T-cell (primary cell): ENCODE measurements at regions not wholly inside any gene's neighbourhood (a gene's known extent, or its start where the extent isn't known, plus 50 kb on each side); places are given as distances from the start of the nearest gene placed in this dataset.
"Not testable (repeated sequence)": the region's sequence is repeated elsewhere in the genome, so short reads cannot be mapped to it uniquely, and the experiment has no call there.

ENCODE experiments used
- ATAC-seq, 4 experiments: fragments of 200-7000 bp in 3 of 4; fragments of 150-1000 bp in 1 of 4; cut with Tn5 transposase; replicated peaks in 1 of 4; 1 replicate in 3 of 4; 2 replicates in 1 of 4; pipeline ENCODE4 v1.10.0; 2021; ENCODE audit warnings: moderate library complexity in 3 of 4, mild to moderate bottlenecking in 2 of 4, moderate number of reproducible peaks in 1 of 4
- CTCF ChIA-PET, 2 donors: fragments of 300-600 bp; sonication (Branson Sonifier 250); formaldehyde crosslinking; loops; one replicate each; lab custom pipeline; 2022; ENCODE audit warnings: antibody characterized with exemption in 2 of 2; lab: Charles Lee
- POLR2A ChIA-PET, 2 donors: fragments of 300-600 bp; sonication (Branson Sonifier 250); formaldehyde crosslinking; loops; one replicate each; lab custom pipeline; 2022; ENCODE audit warnings: antibody characterized with exemption in 2 of 2; lab: Charles Lee
- DNase-seq, 35 experiments: peaks; one replicate each; pipeline versions ENCODE4 v3.0.0 to v3.0.0-alpha.2; 2013 to 2023
- H3K27ac ChIP-seq: one replicate; pipeline ENCODE4 v1.5.1; 2013; ENCODE audit warnings: low read length
- H3K27me3 ChIP-seq, 2 experiments: replicated peaks in 1 of 2; 1 replicate in 1 of 2; 2 replicates in 1 of 2; pipeline versions ENCODE4 v1.6.1 to v1.7.0; 2013; ENCODE audit warnings: low read length in 1 of 2, mixed read lengths in 1 of 2; ENCODE audit not compliant: control insufficient read depth in 2 of 2, insufficient read depth in 2 of 2; ENCODE audit errors: extremely low read depth in 1 of 2
- H3K36me3 ChIP-seq, 2 donors: 1 replicate in 1 of 2; 2 replicates in 1 of 2; pipeline versions ENCODE4 v1.6.1 to v1.7.0; 2013; ENCODE audit warnings: low read length in 1 of 2; ENCODE audit not compliant: control insufficient read depth in 2 of 2, insufficient read depth in 1 of 2; ENCODE audit errors: extremely low read depth in 1 of 2
- H3K4me1 ChIP-seq, 2 experiments: 1 replicate in 1 of 2; 2 replicates in 1 of 2; pipeline versions ENCODE4 v1.6.1 to v1.7.0; 2013; ENCODE audit warnings: low read length in 2 of 2, mixed read lengths in 1 of 2; ENCODE audit not compliant: insufficient read depth in 2 of 2, control insufficient read depth in 1 of 2; ENCODE audit errors: extremely low read depth in 1 of 2
- H3K4me3 ChIP-seq, 2 donors: 1 replicate in 1 of 2; 2 replicates in 1 of 2; pipeline versions ENCODE4 v1.5.1 to v1.7.0; 2013; ENCODE audit warnings: mild to moderate bottlenecking in 2 of 2, low read length in 1 of 2, moderate library complexity in 1 of 2; ENCODE audit not compliant: control insufficient read depth in 1 of 2; ENCODE audit errors: extremely low read depth in 1 of 2
- H3K9me3 ChIP-seq: 2 replicates; pipeline ENCODE4 v1.7.0; 2013
- H3K27ac Mint-ChIP-seq, 2 donors: one replicate each; pipeline ENCODE4 v1.8.0; 2020 to 2021; ENCODE audit warnings: mild to moderate bottlenecking in 2 of 2, mixed read lengths in 2 of 2
- H3K27me3 Mint-ChIP-seq, 2 donors: one replicate each; pipeline ENCODE4 v1.8.0; 2021 to 2022; ENCODE audit warnings: mixed read lengths in 2 of 2
- H3K36me3 Mint-ChIP-seq: one replicate; pipeline ENCODE4 v1.8.0; 2021; ENCODE audit warnings: mixed read lengths
- H3K4me1 Mint-ChIP-seq, 3 donors: one replicate each; pipeline ENCODE4 v1.8.0; 2020 to 2022; ENCODE audit warnings: mixed read lengths in 3 of 3, mild to moderate bottlenecking in 1 of 3
- H3K4me3 Mint-ChIP-seq, 3 donors: one replicate each; pipeline ENCODE4 v1.8.0; 2020 to 2022; ENCODE audit warnings: mild to moderate bottlenecking in 3 of 3, mixed read lengths in 3 of 3, moderate library complexity in 3 of 3
- H3K9me3 Mint-ChIP-seq, 3 donors: one replicate each; pipeline ENCODE4 v1.8.0; 2020 to 2022; ENCODE audit warnings: mixed read lengths in 3 of 3
- WGBS: methylation state at CpG from one replicate; pipeline ENCODE4 v1.1.5; 2013; ENCODE audit warnings: missing lambda C conversion rate; ENCODE audit not compliant: insufficient coverage; 5-methylcytosine and 5-hydroxymethylcytosine counted together

GRCh38 chr2:179385756-179386155 is 121.1 kb upstream of the SESTD1 start:
- H3K27ac ChIP-seq, ATAC-seq, H3K9me3 Mint-ChIP-seq, H3K4me3 Mint-ChIP-seq, H3K9me3 ChIP-seq, H3K27ac Mint-ChIP-seq, POLR2A ChIA-PET, H3K36me3 Mint-ChIP-seq, H3K4me1 Mint-ChIP-seq, DNase-seq, H3K4me1 ChIP-seq, CTCF ChIA-PET, H3K27me3 ChIP-seq, H3K4me3 ChIP-seq, H3K36me3 ChIP-seq: not testable (repeated sequence)
- H3K27me3 Mint-ChIP-seq = peaks cover 0 to 14% of the 10 kb centered on the region in 2 donors
- WGBS = 96% methylated on average over 16 of the region's 16 CpGs

- H3K4me3 ChIP-seq = no peak overlapping the region
- ATAC-seq (no peak), DNase-seq (no peak)
- H3K4me1 ChIP-seq = no peaks in the 10 kb centered on the region
- no peak overlapping the region for H3K4me3 Mint-ChIP-seq
- no peaks in the 10 kb centered on the region for H3K9me3 ChIP-seq
- no peak overlapping the region for H3K27ac ChIP-seq
- ChIA-PET POLR2A (no interaction called here), CTCF (no interaction called here)
- WGBS = no CpG with 5 or more reads among the region's 1 CpG
- H3K36me3 Mint-ChIP-seq = no peaks in the 10 kb centered on the region
- H3K27me3 ChIP-seq = no peaks in the 10 kb centered on the region
- H3K27me3 Mint-ChIP-seq = peaks cover 6 to 19% of the 10 kb centered on the region in 2 donors
- H3K27ac Mint-ChIP-seq = no peak overlapping the region
- H3K4me1 Mint-ChIP-seq = no peaks in the 10 kb centered on the region
- no peaks in the 10 kb centered on the region for H3K36me3 ChIP-seq
- H3K9me3 Mint-ChIP-seq = no peaks in the 10 kb centered on the region
These were observed 119.3 kb upstream of the SESTD1 start for GRCh38 chr2:179383975-179384374.

GRCh38 chr2:179377296-179377695 is 112.7 kb upstream of the SESTD1 start:
- Histone ChIP-seq H3K36me3 (no peaks in the 10 kb centered on the region), H3K4me1 (no peaks in the 10 kb centered on the region), H3K4me3 (no peak overlapping the region), H3K27ac (no peak overlapping the region), H3K27me3 (no peaks in the 10 kb centered on the region), H3K9me3 (no peaks in the 10 kb centered on the region)
- POLR2A ChIA-PET = no interaction called here
- WGBS = no CpG with 5 or more reads among the region's 1 CpG
- H3K27ac Mint-ChIP-seq = no peak overlapping the region
- H3K9me3 Mint-ChIP-seq = no peaks in the 10 kb centered on the region
- H3K4me1 Mint-ChIP-seq = no peaks in the 10 kb centered on the region
- ATAC-seq (no peak), DNase-seq (no peak)
- no peaks in the 10 kb centered on the region for H3K36me3 Mint-ChIP-seq
- H3K27me3 Mint-ChIP-seq = peaks cover 19 to 21% of the 10 kb centered on the region in 2 donors
- CTCF ChIA-PET = no interaction called here
- no peak overlapping the region for H3K4me3 Mint-ChIP-seq

GRCh38 chr2:179376881-179377280 is 112.2 kb upstream of the SESTD1 start:
- H3K27ac Mint-ChIP-seq = no peak overlapping the region

GRCh38 chr2:179373816-179374215 is 109.2 kb upstream of the SESTD1 start:
- Histone ChIP-seq H3K4me1 (no peaks in the 10 kb centered on the region), H3K4me3 (no peak overlapping the region), H3K27me3 (no peaks in the 10 kb centered on the region), H3K36me3 (no peaks in the 10 kb centered on the region), H3K27ac (no peak overlapping the region), H3K9me3 (no peaks in the 10 kb centered on the region)
- no peaks in the 10 kb centered on the region for H3K9me3 Mint-ChIP-seq
- peaks cover 12 to 16% of the 10 kb centered on the region in 2 donors for H3K27me3 Mint-ChIP-seq
- DNase-seq (no peak), ATAC-seq (no peak)
- ChIA-PET POLR2A (no interaction called here), CTCF (interaction anchor here in 1 of 2 donors (0.6 to 0.7 kb wide), 2 partner anchors 92 to 539 kb away, joined by 8 to 11 read pairs; no protein-coding TSS in a partner anchor)
- H3K4me1 Mint-ChIP-seq = no peaks in the 10 kb centered on the region
- no peak overlapping the region for H3K4me3 Mint-ChIP-seq
- H3K36me3 Mint-ChIP-seq = no peaks in the 10 kb centered on the region
- WGBS = no CpG with 5 or more reads among the region's 4 CpGs
- H3K27ac Mint-ChIP-seq = no peak overlapping the region

More at GRCh38 chr2:179376881-179377280, 112.2 kb upstream of the SESTD1 start:
- Mint-ChIP-seq H3K27me3 (peaks cover 19 to 21% of the 10 kb centered on the region in 2 donors), H3K4me3 (no peak overlapping the region), H3K4me1 (no peaks in the 10 kb centered on the region), H3K36me3 (no peaks in the 10 kb centered on the region), H3K9me3 (no peaks in the 10 kb centered on the region)
- no peak overlapping the region for H3K27ac ChIP-seq
- H3K36me3 ChIP-seq = no peaks in the 10 kb centered on the region
- POLR2A ChIA-PET = no interaction called here
- ATAC-seq (no peak), DNase-seq (no peak)
- 67% methylated on average over 1 of the region's 1 CpG for WGBS
- CTCF ChIA-PET = no interaction called here
- H3K9me3 ChIP-seq = no peaks in the 10 kb centered on the region
- H3K27me3 ChIP-seq = no peaks in the 10 kb centered on the region
- H3K4me1 ChIP-seq = no peaks in the 10 kb centered on the region
- no peak overlapping the region for H3K4me3 ChIP-seq

GRCh38 chr2:179365561-179365960 is 100.9 kb upstream of the SESTD1 start:
- H3K9me3 Mint-ChIP-seq, CTCF ChIA-PET, H3K4me3 ChIP-seq, ATAC-seq, H3K4me1 Mint-ChIP-seq, H3K4me3 Mint-ChIP-seq, DNase-seq, H3K27me3 Mint-ChIP-seq, H3K27ac Mint-ChIP-seq, H3K36me3 ChIP-seq, H3K4me1 ChIP-seq, H3K27me3 ChIP-seq, H3K36me3 Mint-ChIP-seq, H3K27ac ChIP-seq, H3K9me3 ChIP-seq, POLR2A ChIA-PET: not testable (repeated sequence)
- WGBS = no CpG with 5 or more reads among the region's 5 CpGs

GRCh38 chr2:179355881-179356280 is 91.2 kb upstream of the SESTD1 start:
- DNase-seq (no peak), ATAC-seq (no peak)
- CTCF ChIA-PET = no interaction called here
- H3K4me3 ChIP-seq = no peak overlapping the region
- no peaks in the 10 kb centered on the region for H3K9me3 ChIP-seq
- no peaks in the 10 kb centered on the region for H3K4me1 ChIP-seq
- Mint-ChIP-seq H3K36me3 (no peaks in the 10 kb centered on the region), H3K9me3 (no peaks in the 10 kb centered on the region), H3K4me3 (no peak overlapping the region), H3K4me1 (no peaks in the 10 kb centered on the region), H3K27me3 (peaks cover 4 to 6% of the 10 kb centered on the region in 2 donors), H3K27ac (no peak overlapping the region)
- no peak overlapping the region for H3K27ac ChIP-seq
- H3K27me3 ChIP-seq = no peaks in the 10 kb centered on the region
- no peaks in the 10 kb centered on the region for H3K36me3 ChIP-seq
- no CpG with 5 or more reads among the region's 4 CpGs for WGBS
- POLR2A ChIA-PET = no interaction called here
